A549 (cell line): ENCODE measurements at regions not wholly inside any gene's neighbourhood (a gene's known extent, or its start where the extent isn't known, plus 50 kb on each side); places are given as distances from the start of the nearest gene placed in this dataset.

Experiments
- ATAC-seq, 2 experiments: fragments of 200-7000 bp in 1 of 2; fragments of >200 bp in 1 of 2; cut with Nextera tagmentation in 1 of 2; cut with Tn5 transposase in 1 of 2; 3 replicates each; pipeline versions ENCODE4 v1.8.0 to v1.9.1; 2018 to 2020; ENCODE audit warnings: mild to moderate bottlenecking in 1 of 2, moderate library complexity in 1 of 2
- CTCF ChIA-PET: fragments of 300-600 bp; sonication (Branson Sonifier 250); formaldehyde crosslinking; extraction: SDS; loops from one replicate; lab custom pipeline; 2021; ENCODE audit warnings: antibody characterized with exemption, inconsistent platforms; lab: Yijun Ruan, JAX
- POLR2A ChIA-PET: fragments of 350-600 bp; formaldehyde crosslinking; extraction: SDS; loops from one replicate; lab custom pipeline; 2021; ENCODE audit warnings: antibody characterized with exemption, inconsistent platforms; lab: Yijun Ruan, JAX
- DNase-seq, 2 experiments: peaks; one replicate each; pipeline versions ENCODE4 v3.0.0 to v3.0.0-alpha.2; 2011 to 2016; ENCODE audit warnings: low read depth in 1 of 2, low spot score in 1 of 2
- FAIRE-seq: peaks from 2 replicates; lab custom pipeline; 2011; peaks lifted over from hg19 to GRCh38; lab: Jason Lieb, UNC
- H3K27ac ChIP-seq, 2 experiments: fragments of >200 bp; sonication (Bioruptor Twin); formaldehyde crosslinking; 3 replicates each; pipeline ENCODE4 v1.5.1; 2016 to 2017
- H3K4me1 ChIP-seq: fragments of >200 bp; sonication (Bioruptor Twin); formaldehyde crosslinking; 3 replicates; pipeline ENCODE4 v1.6.1; 2016
- H3K4me2 ChIP-seq: fragments of >200 bp; sonication (Bioruptor Twin); formaldehyde crosslinking; 3 replicates; pipeline ENCODE4 v1.6.1; 2016
- H3K4me3 ChIP-seq: fragments of >200 bp; sonication (Bioruptor Twin); formaldehyde crosslinking; 3 replicates; pipeline ENCODE4 v1.5.1; 2016
- H3K9me3 ChIP-seq: fragments of >200 bp; sonication (Bioruptor Twin); formaldehyde crosslinking; 3 replicates; pipeline ENCODE4 v1.6.1; 2016
- ATOH8 ChIP-seq: fragments of 250-450 bp; sonication (Bioruptor Pico); IDR thresholded peaks from 2 replicates; pipeline ENCODE4 v1.5.0; 2020; ENCODE audit warnings: low read depth, mild to moderate bottlenecking, moderate library complexity
- CBX8 ChIP-seq: fragments of 200-600 bp; sonication (generic); IDR thresholded peaks from 2 replicates; pipeline ENCODE4 v1.6.1; 2016
- CTCF ChIP-seq: fragments of >200 bp; sonication (Bioruptor Twin); formaldehyde crosslinking; IDR thresholded peaks from 3 replicates; pipeline ENCODE4 v1.5.1; 2016
- E2F6 ChIP-seq: IDR thresholded peaks from 2 replicates; pipeline ENCODE4 v1.6.1; 2012; ENCODE audit warnings: low read depth, borderline replicate concordance
- EHMT2 ChIP-seq: fragments of 200-600 bp; sonication (generic); IDR thresholded peaks from 2 replicates; pipeline ENCODE4 v1.6.1; 2016; ENCODE audit warnings: antibody characterized with exemption, low read depth, mild to moderate bottlenecking, moderate library complexity
- ESRRA ChIP-seq: fragments of 150-350 bp; IDR thresholded peaks from 2 replicates; pipeline ENCODE4 v1.6.1; 2014; ENCODE audit warnings: mild to moderate bottlenecking, low read length, borderline replicate concordance
- FOSL2 ChIP-seq, 2 experiments: fragments of 450-650 bp in 1 of 2; fragments of >200 bp in 1 of 2; sonication (Bioruptor Twin) in 1 of 2; formaldehyde crosslinking; IDR thresholded peaks; 2 replicates each; pipeline versions ENCODE4 v1.5.0 to v1.6.1; 2016 to 2020; ENCODE audit warnings: mild to moderate bottlenecking in 1 of 2, moderate library complexity in 1 of 2
- GATA3 ChIP-seq: IDR thresholded peaks from 2 replicates; pipeline ENCODE4 v1.6.1; 2012; ENCODE audit warnings: borderline replicate concordance
- HDAC2 ChIP-seq: fragments of 200-600 bp; sonication (generic); IDR thresholded peaks from 2 replicates; pipeline ENCODE4 v1.6.1; 2016
- HOXA7 ChIP-seq: fragments of 250-450 bp; sonication (Bioruptor Pico); IDR thresholded peaks from 2 replicates; pipeline ENCODE4 v1.5.0; 2020; ENCODE audit warnings: mild to moderate bottlenecking, moderate library complexity
- KDM1A ChIP-seq: fragments of 200-600 bp; sonication (generic); IDR thresholded peaks from 2 replicates; pipeline ENCODE4 v1.6.1; 2016; ENCODE audit warnings: low read depth, mild to moderate bottlenecking
- MAFK ChIP-seq: fragments of 450-650 bp; IDR thresholded peaks from 2 replicates; pipeline ENCODE4 v1.6.1; 2014; ENCODE audit not compliant: partially characterized antibody
- NPAS2 ChIP-seq: fragments of 250-450 bp; sonication (Bioruptor Pico); IDR thresholded peaks from 2 replicates; pipeline ENCODE4 v1.8.0; 2022; ENCODE audit warnings: mild to moderate bottlenecking, moderate library complexity, borderline replicate concordance
- PHF8 ChIP-seq: fragments of 200-600 bp; sonication (generic); IDR thresholded peaks from 2 replicates; pipeline ENCODE4 v1.6.1; 2016; ENCODE audit warnings: low read depth, mild to moderate bottlenecking, antibody characterized with exemption, moderate library complexity, borderline replicate concordance
- POLR2A ChIP-seq: IDR thresholded peaks from 2 replicates; pipeline ENCODE4 v1.6.1; 2012; ENCODE audit warnings: mild to moderate bottlenecking, low read length
- RCOR1 ChIP-seq: fragments of 150-350 bp; IDR thresholded peaks from 2 replicates; pipeline ENCODE4 v1.6.1; 2014; ENCODE audit warnings: antibody characterized with exemption, low read length, low read depth
- SMC3 ChIP-seq: fragments of >200 bp; sonication (Bioruptor Twin); formaldehyde crosslinking; IDR thresholded peaks from 3 replicates; pipeline ENCODE4 v1.6.1; 2018; ENCODE audit warnings: inconsistent platforms
- ZC3H11A ChIP-seq: fragments of 450-650 bp; IDR thresholded peaks from 2 replicates; pipeline ENCODE4 v1.6.1; 2014; ENCODE audit warnings: antibody characterized with exemption, mild to moderate bottlenecking
- ZFP36 ChIP-seq: fragments of 450-650 bp; IDR thresholded peaks from 2 replicates; pipeline ENCODE4 v1.6.1; 2014; ENCODE audit warnings: borderline replicate concordance; ENCODE audit not compliant: partially characterized antibody
- ZNF302 ChIP-seq: fragments of 250-450 bp; sonication (Bioruptor Pico); IDR thresholded peaks from 2 replicates; pipeline ENCODE4 v1.9.0; 2021; ENCODE audit warnings: inconsistent platforms, mild to moderate bottlenecking, moderate library complexity
- WGBS: methylation state at CpG from one replicate; pipeline ENCODE4 v1.1.6; 2017; ENCODE audit errors: missing lambda C conversion rate; 5-methylcytosine and 5-hydroxymethylcytosine counted together
- TF ChIP-seq, protein P1 (sequence below): fragments of 450-650 bp; IDR thresholded peaks from 2 replicates; pipeline ENCODE4 v1.6.1; 2014; ENCODE audit warnings: antibody characterized with exemption

DNA sequence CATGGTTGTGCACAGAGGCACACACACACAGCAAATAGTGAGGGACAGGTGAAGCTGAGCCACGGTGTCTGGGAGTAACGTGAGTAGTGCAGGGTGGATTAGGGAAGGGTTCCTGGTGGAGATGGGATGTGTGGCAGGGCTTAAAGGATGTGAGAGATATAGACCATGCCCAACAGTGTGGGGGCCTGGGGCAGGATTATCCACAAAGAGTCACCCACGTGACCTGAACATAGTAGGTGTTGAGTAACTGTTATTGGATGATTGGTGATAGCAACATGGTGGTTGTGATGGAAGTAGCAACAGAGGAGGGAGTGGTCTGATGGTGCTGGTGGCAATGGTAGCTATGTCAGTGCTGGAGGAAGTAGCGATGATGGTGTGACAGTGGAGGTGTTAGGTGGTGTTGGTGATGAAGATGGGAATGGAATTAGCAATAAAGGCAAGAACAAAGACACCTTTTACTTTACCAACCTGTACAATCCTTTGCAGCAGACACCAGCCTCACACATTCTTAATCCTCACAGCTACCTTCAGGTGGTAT, 135.1 kb downstream of the MRPL14 start:
- Histone ChIP-seq H3K4me3 (no peak overlapping the region), H3K4me1 (peaks cover 51% of the 10 kb centered on the region), H3K4me2 (no peak overlapping the region), H3K27ac (peak overlapping the region in 1 of 2 experiments; percentile 86; a peak in 4 of 6 replicates), H3K9me3 (no peaks in the 10 kb centered on the region)
- FAIRE-seq (no peak), DNase-seq (no peak), ATAC-seq (no peak)
- WGBS = 94% methylated on average over 4 of the region's 4 CpGs
- ChIA-PET POLR2A (no interaction called here), CTCF (interaction anchor here (0.5 to 2.2 kb wide), 6 partner anchors 83 to 223 kb away, joined by 3 to 7 read pairs (median 3); no protein-coding TSS in a partner anchor)
- TF ChIP-seq HDAC2 (no peak), NPAS2 (CRISPR knock-in tag) (no peak), CTCF (no peak)

DNA sequence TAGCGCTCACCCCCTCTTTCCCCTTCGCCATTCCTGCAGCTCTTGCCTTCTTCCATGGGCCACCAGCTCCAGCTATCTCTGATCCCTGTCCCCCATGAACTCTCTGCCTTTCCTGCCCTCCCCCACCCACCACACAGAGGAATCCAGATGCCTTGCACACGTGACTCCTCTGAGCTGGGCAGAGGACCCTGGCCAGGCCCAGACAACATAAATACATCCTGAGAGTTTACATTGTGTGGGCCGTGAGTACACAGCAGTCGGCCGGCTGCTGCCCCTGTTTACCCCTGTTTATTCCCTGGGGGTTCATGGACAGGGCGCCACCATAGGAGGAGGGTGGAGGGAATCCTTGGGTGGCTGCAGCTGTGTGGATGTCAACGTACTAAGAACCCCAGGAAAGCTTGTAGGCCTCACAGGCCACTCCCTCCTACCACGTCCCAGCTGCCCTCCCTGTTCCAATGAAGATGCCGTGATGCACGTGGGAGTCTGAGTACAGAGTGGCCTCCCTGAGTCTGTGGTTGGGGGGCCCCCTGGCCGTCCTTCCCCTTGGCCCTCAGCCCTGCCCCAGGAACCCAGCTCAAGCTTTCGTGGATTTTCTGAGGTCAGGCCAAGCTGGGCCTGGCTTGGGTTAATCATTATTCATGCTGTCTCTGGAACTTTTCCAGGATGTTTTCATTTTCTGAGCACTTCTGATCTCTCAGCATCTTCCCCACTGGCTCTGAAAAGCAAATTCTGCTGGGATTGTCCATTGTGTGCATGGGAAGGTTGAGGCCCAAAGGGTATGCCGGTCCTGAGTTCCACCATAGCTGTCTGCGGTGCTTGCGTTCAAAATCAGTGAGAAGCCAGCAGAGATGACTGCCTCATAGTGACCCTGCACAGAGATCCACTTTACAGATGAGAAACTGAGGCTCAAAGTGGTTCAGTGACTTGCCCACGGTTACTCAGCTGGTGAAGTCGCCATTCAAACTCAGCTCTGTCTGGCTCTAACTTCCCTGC, 136.3 kb downstream of the MRPL14 start:
- FAIRE-seq (no peak), DNase-seq (peak in 1 of 2 experiments; percentile 40), ATAC-seq (peak; percentile 26 to 63; a peak in 4 of 6 replicates)
- WGBS = 57% methylated on average over 15 of the region's 18 CpGs
- ChIA-PET CTCF (interaction anchor here (0.7 to 2.4 kb wide), 7 partner anchors 21 to 221 kb away, joined by 3 to 6 read pairs (median 4); partner anchors contain the start of gene VEGFA), POLR2A (interaction anchor here (1.1 to 1.9 kb wide), 2 partner anchors 9 to 221 kb away, joined by 3 to 6 read pairs; partner anchors contain the start of gene VEGFA)
- Histone ChIP-seq H3K4me3 (no peak overlapping the region), H3K9me3 (no peaks in the 10 kb centered on the region), H3K27ac (peak overlapping the region; percentile 72 to 86), H3K4me2 (peak overlapping the region; percentile 56), H3K4me1 (peaks cover 51% of the 10 kb centered on the region)
- TF ChIP-seq ZNF302 (no peak), ESRRA (no peak)
- TF ChIP-seq, protein P1, sequence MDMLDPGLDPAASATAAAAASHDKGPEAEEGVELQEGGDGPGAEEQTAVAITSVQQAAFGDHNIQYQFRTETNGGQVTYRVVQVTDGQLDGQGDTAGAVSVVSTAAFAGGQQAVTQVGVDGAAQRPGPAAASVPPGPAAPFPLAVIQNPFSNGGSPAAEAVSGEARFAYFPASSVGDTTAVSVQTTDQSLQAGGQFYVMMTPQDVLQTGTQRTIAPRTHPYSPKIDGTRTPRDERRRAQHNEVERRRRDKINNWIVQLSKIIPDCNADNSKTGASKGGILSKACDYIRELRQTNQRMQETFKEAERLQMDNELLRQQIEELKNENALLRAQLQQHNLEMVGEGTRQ = peak; percentile 27

DNA sequence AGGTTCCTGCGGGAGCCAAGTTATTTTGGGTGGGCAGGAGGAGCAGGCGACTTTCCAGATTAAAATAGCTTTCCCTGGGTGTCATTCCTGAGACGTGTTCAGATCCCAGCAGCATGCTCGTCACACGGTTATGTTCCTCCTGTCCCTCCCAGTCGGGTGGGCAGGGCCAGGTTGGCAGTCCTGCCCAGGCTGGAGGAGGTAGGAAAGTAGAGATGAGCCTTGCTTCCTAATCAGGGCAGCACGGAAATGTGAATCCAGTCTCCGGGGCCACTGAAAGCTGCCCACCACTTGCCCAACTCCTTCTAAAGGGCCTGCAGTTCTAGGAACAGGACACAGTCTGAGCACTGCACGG, 137.0 kb downstream of the MRPL14 start:
- ChIA-PET CTCF (interaction anchor here (0.7 to 2.4 kb wide), 5 partner anchors 9 to 221 kb away, joined by 3 to 6 read pairs (median 6); partner anchors contain the start of gene VEGFA), POLR2A (interaction anchor here (1.9 kb wide), 1 partner anchor 220 kb away, joined by 6 read pairs; the partner anchor contains the start of gene VEGFA)
- WGBS = 66% methylated on average over 9 of the region's 9 CpGs
- Histone ChIP-seq H3K9me3 (no peaks in the 10 kb centered on the region), H3K4me1 (peaks cover 51% of the 10 kb centered on the region), H3K4me3 (no peak overlapping the region), H3K27ac (peak overlapping the region; percentile 72 to 86), H3K4me2 (peak overlapping the region; percentile 56)
- DNase-seq (no peak), ATAC-seq (peak in 1 of 2 experiments; percentile 50; a peak in 3 of 6 replicates), FAIRE-seq (no peak)
- TF ChIP-seq E2F6 = no peak
- no peak for TF ChIP-seq POLR2A
- no peak for TF ChIP-seq MAFK
- TF ChIP-seq RCOR1 = no peak
- no peak for TF ChIP-seq ATOH8 (CRISPR knock-in tag)
- no peak for TF ChIP-seq SMC3
- no peak for TF ChIP-seq ZC3H11A
- no peak for TF ChIP-seq KDM1A
- TF ChIP-seq ZFP36 = no peak
- no peak for TF ChIP-seq GATA3
- no peak for TF ChIP-seq CTCF
- TF ChIP-seq PHF8 = no peak
- TF ChIP-seq HOXA7 (CRISPR knock-in tag) = no peak
- TF ChIP-seq CBX8 = no peak
- TF ChIP-seq FOSL2 (IDR thresholded peaks at IDR 0.05) = no peak
- no peak for TF ChIP-seq FOSL2 (CRISPR knock-in tag; IDR thresholded peaks at IDR 0.05)
- no peak for TF ChIP-seq EHMT2
